ENCODE measurements at regions not wholly inside any gene's neighbourhood (a gene's known extent, or its start where the extent isn't known, plus 50 kb on each side); places are given as distances from the start of the nearest gene placed in this dataset.

GRCh38 chr21:26781331-26781730 lies 63.9 kb downstream of the ADAMTS1 start:
- no peak for TF ChIP-seq EZH2 (IDR thresholded peaks at IDR 0.05; ENCODE audit: borderline replicate concordance, insufficient read depth, low read length, poor library complexity, severe bottlenecking)
- TF ChIP-seq EP300 (conservative IDR thresholded peaks at IDR 0.05; ENCODE audit: poor library complexity, severe bottlenecking) = no peak
- TF ChIP-seq, protein P1, sequence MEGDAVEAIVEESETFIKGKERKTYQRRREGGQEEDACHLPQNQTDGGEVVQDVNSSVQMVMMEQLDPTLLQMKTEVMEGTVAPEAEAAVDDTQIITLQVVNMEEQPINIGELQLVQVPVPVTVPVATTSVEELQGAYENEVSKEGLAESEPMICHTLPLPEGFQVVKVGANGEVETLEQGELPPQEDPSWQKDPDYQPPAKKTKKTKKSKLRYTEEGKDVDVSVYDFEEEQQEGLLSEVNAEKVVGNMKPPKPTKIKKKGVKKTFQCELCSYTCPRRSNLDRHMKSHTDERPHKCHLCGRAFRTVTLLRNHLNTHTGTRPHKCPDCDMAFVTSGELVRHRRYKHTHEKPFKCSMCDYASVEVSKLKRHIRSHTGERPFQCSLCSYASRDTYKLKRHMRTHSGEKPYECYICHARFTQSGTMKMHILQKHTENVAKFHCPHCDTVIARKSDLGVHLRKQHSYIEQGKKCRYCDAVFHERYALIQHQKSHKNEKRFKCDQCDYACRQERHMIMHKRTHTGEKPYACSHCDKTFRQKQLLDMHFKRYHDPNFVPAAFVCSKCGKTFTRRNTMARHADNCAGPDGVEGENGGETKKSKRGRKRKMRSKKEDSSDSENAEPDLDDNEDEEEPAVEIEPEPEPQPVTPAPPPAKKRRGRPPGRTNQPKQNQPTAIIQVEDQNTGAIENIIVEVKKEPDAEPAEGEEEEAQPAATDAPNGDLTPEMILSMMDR (IDR thresholded peaks at IDR 0.05; ENCODE audit: poor library complexity, severe bottlenecking) = no peak
- TF ChIP-seq TAF1 (IDR thresholded peaks at IDR 0.05; ENCODE audit: low read depth) = no peak
- no peak for TF ChIP-seq SMC3 (conservative IDR thresholded peaks at IDR 0.05; ENCODE audit: poor library complexity)
- TF ChIP-seq MXI1 (conservative IDR thresholded peaks at IDR 0.05; ENCODE audit: poor library complexity, severe bottlenecking) = no peak
- no peak for TF ChIP-seq REST (IDR thresholded peaks at IDR 0.05; ENCODE audit: borderline replicate concordance)
- TF ChIP-seq RAD21 (conservative IDR thresholded peaks at IDR 0.05) = no peak
- no peak overlapping the region for H3K4me2 ChIP-seq (ENCODE audit: low read length)
- no peak overlapping the region for H3K27ac ChIP-seq (ENCODE audit: low read length)
- H3F3A ChIP-seq (ENCODE audit: insufficient read depth, low read length, poor library complexity, severe bottlenecking) = no peaks in the 10 kb centered on the region
- no peaks in the 10 kb centered on the region for H4K20me1 ChIP-seq (ENCODE audit: insufficient read depth)
- no peaks in the 10 kb centered on the region for H3K27me3 ChIP-seq (ENCODE audit: insufficient read depth, low read depth, low read length)
- no peaks in the 10 kb centered on the region for H3K79me2 ChIP-seq (replicated peaks; ENCODE audit: insufficient read depth, low read length)
- no peaks in the 10 kb centered on the region for H3K36me3 ChIP-seq (ENCODE audit: insufficient read depth, low read length)
- H3K9me3 ChIP-seq (ENCODE audit: low read length) = no peaks in the 10 kb centered on the region
- H3K4me3 ChIP-seq (ENCODE audit: low read length) = no peak overlapping the region
- H2AFZ ChIP-seq (ENCODE audit: low read depth, low read length) = no peak overlapping the region
- H3K9ac ChIP-seq (ENCODE audit: low read length) = no peak overlapping the region
- no peaks in the 10 kb centered on the region for H3K9me2 ChIP-seq (ENCODE audit: insufficient read depth, low read length)

DNA sequence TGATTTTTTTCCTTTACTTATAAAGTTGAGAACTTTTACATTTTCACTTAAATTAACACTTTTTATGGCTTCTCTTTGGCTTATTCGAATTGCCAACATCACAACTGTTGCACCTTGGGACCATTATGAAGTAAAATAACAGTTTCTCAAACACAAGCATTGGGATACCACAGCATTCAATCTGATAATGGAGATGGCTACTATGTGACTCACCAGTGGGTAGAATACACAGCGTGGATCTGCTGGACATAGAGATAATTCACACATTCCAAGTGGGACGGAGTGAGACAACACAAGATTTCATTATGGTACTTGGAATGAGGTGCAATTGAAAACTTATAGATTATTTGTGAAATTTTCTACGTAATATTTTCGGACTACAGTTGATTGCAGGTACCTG lies 68.0 kb downstream of the ADAMTS1 start:
- Histone ChIP-seq H3K4me3 (ENCODE audit: low read length) (no peak overlapping the region), H4K20me1 (ENCODE audit: insufficient read depth) (no peaks in the 10 kb centered on the region), H2AFZ (ENCODE audit: low read depth, low read length) (no peak overlapping the region), H3K36me3 (ENCODE audit: insufficient read depth, low read length) (no peaks in the 10 kb centered on the region), H3K9me3 (ENCODE audit: low read length) (no peaks in the 10 kb centered on the region), H3K4me2 (ENCODE audit: low read length) (no peak overlapping the region), H3K79me2 (replicated peaks; ENCODE audit: insufficient read depth, low read length) (no peaks in the 10 kb centered on the region), H3K9me2 (ENCODE audit: insufficient read depth, low read length) (no peaks in the 10 kb centered on the region), H3K27ac (ENCODE audit: low read length) (no peak overlapping the region), H3K9ac (ENCODE audit: low read length) (no peak overlapping the region), H3F3A (ENCODE audit: insufficient read depth, low read length, poor library complexity, severe bottlenecking) (no peaks in the 10 kb centered on the region), H3K27me3 (ENCODE audit: insufficient read depth, low read depth, low read length) (no peaks in the 10 kb centered on the region)
- TF ChIP-seq SMC3 (conservative IDR thresholded peaks at IDR 0.05; ENCODE audit: poor library complexity) (no peak), POLR2AphosphoS5 (IDR thresholded peaks at IDR 0.05) (no peak), EP300 (conservative IDR thresholded peaks at IDR 0.05; ENCODE audit: poor library complexity, severe bottlenecking) (no peak), REST (IDR thresholded peaks at IDR 0.05; ENCODE audit: borderline replicate concordance) (no peak), RAD21 (conservative IDR thresholded peaks at IDR 0.05) (no peak), MXI1 (conservative IDR thresholded peaks at IDR 0.05; ENCODE audit: poor library complexity, severe bottlenecking) (no peak)
